ENCODE measurements at regions not wholly inside any gene's neighbourhood (a gene's known extent, or its start where the extent isn't known, plus 50 kb on each side); places are given as distances from the start of the nearest gene placed in this dataset.

GRCh38 chr15:87687523-87687870, 569.0 kb downstream of the NTRK3 start:
- peaks cover under 1% of the 10 kb centered on the region for H3K27me3 Mint-ChIP-seq (ENCODE audit: insufficient read depth, low read depth)
- Histone ChIP-seq H3K4me3 (no peak overlapping the region), H3K4me1 (no peaks in the 10 kb centered on the region), H3K79me2 (ENCODE audit: low read depth) (no peaks in the 10 kb centered on the region), H3K9ac (no peak overlapping the region), H3K4me2 (no peak overlapping the region), H3K9me3 (ENCODE audit: low read depth) (no peaks in the 10 kb centered on the region), H3F3A (ENCODE audit: low read depth) (no peaks in the 10 kb centered on the region), H4K20me1 (ENCODE audit: low read depth) (no peaks in the 10 kb centered on the region), H3K36me3 (no peaks in the 10 kb centered on the region), H3K27me3 (no peaks in the 10 kb centered on the region), H3K27ac (no peak overlapping the region), H2AFZ (replicated peaks) (no peak overlapping the region)
- no peak for DNase-seq (ENCODE audit: low spot score)
- no peak overlapping the region for H3K4me3 Mint-ChIP-seq
- H3K9me3 Mint-ChIP-seq, result no peaks in the 10 kb centered on the region
- no peaks in the 10 kb centered on the region for H3K36me3 Mint-ChIP-seq
- H3K27ac Mint-ChIP-seq, result no peak overlapping the region
- no peaks in the 10 kb centered on the region for H3K4me1 Mint-ChIP-seq
- TF ChIP-seq EZH2 (IDR thresholded peaks at IDR 0.05) (no peak), EZH2phosphoT487 (IDR thresholded peaks at IDR 0.05) (no peak), CTCF (IDR thresholded peaks at IDR 0.05) (no peak)

GRCh38 chr15:87686841-87687522, 569.6 kb downstream of the NTRK3 start:
- H3K9me3 ChIP-seq (ENCODE audit: low read depth), result no peaks in the 10 kb centered on the region
- no peak overlapping the region for H3K27ac ChIP-seq
- no peak overlapping the region for H3K4me3 ChIP-seq
- Mint-ChIP-seq H3K36me3 (no peaks in the 10 kb centered on the region), H3K9me3 (no peaks in the 10 kb centered on the region), H3K27ac (no peak overlapping the region), H3K4me1 (no peaks in the 10 kb centered on the region), H3K27me3 (ENCODE audit: insufficient read depth, low read depth) (peaks cover 2% of the 10 kb centered on the region), H3K4me3 (no peak overlapping the region)
- TF ChIP-seq CTCF (IDR thresholded peaks at IDR 0.05), result no peak
- TF ChIP-seq EZH2phosphoT487 (IDR thresholded peaks at IDR 0.05), result no peak
- no peak for TF ChIP-seq EZH2 (IDR thresholded peaks at IDR 0.05)
- no peak for DNase-seq (ENCODE audit: low spot score)
- H3K4me2 ChIP-seq, result no peak overlapping the region
- H4K20me1 ChIP-seq (ENCODE audit: low read depth), result no peaks in the 10 kb centered on the region
- H3K9ac ChIP-seq, result no peak overlapping the region
- H2AFZ ChIP-seq (replicated peaks), result no peak overlapping the region
- no peaks in the 10 kb centered on the region for H3K4me1 ChIP-seq
- no peaks in the 10 kb centered on the region for H3K36me3 ChIP-seq
- no peaks in the 10 kb centered on the region for H3K79me2 ChIP-seq (ENCODE audit: low read depth)
- no peaks in the 10 kb centered on the region for H3K27me3 ChIP-seq
- H3F3A ChIP-seq (ENCODE audit: low read depth), result no peaks in the 10 kb centered on the region

- Histone ChIP-seq H3K27me3 (no peaks in the 10 kb centered on the region), H3K9ac (no peak overlapping the region), H3K9me3 (ENCODE audit: low read depth) (no peaks in the 10 kb centered on the region), H3K79me2 (ENCODE audit: low read depth) (no peaks in the 10 kb centered on the region), H3K27ac (no peak overlapping the region), H3K4me1 (no peaks in the 10 kb centered on the region), H2AFZ (replicated peaks) (no peak overlapping the region), H4K20me1 (ENCODE audit: low read depth) (no peaks in the 10 kb centered on the region), H3F3A (ENCODE audit: low read depth) (no peaks in the 10 kb centered on the region), H3K4me3 (no peak overlapping the region), H3K4me2 (no peak overlapping the region), H3K36me3 (no peaks in the 10 kb centered on the region)
- no peak overlapping the region for H3K27ac Mint-ChIP-seq
- no peak overlapping the region for H3K4me3 Mint-ChIP-seq
- DNase-seq (ENCODE audit: low spot score), result no peak
- TF ChIP-seq EZH2phosphoT487 (IDR thresholded peaks at IDR 0.05), result no peak
- H3K36me3 Mint-ChIP-seq, result no peaks in the 10 kb centered on the region
- H3K9me3 Mint-ChIP-seq, result no peaks in the 10 kb centered on the region
- H3K4me1 Mint-ChIP-seq, result no peaks in the 10 kb centered on the region
- H3K27me3 Mint-ChIP-seq (ENCODE audit: insufficient read depth, low read depth), result peaks cover 2% of the 10 kb centered on the region
Observed at GRCh38 chr15:87686339-87686738, 570.2 kb downstream of the NTRK3 start.

GRCh38 chr15:87682527-87682926, 574.0 kb downstream of the NTRK3 start:
- H3K4me1 Mint-ChIP-seq, result no peaks in the 10 kb centered on the region
- H3K27ac Mint-ChIP-seq, result no peak overlapping the region

More at GRCh38 chr15:87682527-87682926, 574.0 kb downstream of the NTRK3 start:
- no peak for DNase-seq (ENCODE audit: low spot score)
- Mint-ChIP-seq H3K9me3 (peaks cover 4% of the 10 kb centered on the region), H3K4me3 (no peak overlapping the region), H3K27me3 (ENCODE audit: insufficient read depth, low read depth) (peaks cover 5% of the 10 kb centered on the region), H3K36me3 (no peaks in the 10 kb centered on the region)
- H3F3A ChIP-seq (ENCODE audit: low read depth), result no peaks in the 10 kb centered on the region
- H3K36me3 ChIP-seq, result no peaks in the 10 kb centered on the region
- H4K20me1 ChIP-seq (ENCODE audit: low read depth), result no peaks in the 10 kb centered on the region
- H2AFZ ChIP-seq (replicated peaks), result no peak overlapping the region
- no peaks in the 10 kb centered on the region for H3K9me3 ChIP-seq (ENCODE audit: low read depth)
- H3K9ac ChIP-seq, result no peak overlapping the region
- no peak for TF ChIP-seq CTCF (IDR thresholded peaks at IDR 0.05)
- no peak for TF ChIP-seq EZH2phosphoT487 (IDR thresholded peaks at IDR 0.05)
- TF ChIP-seq EZH2 (IDR thresholded peaks at IDR 0.05), result no peak
- H3K4me2 ChIP-seq, result no peak overlapping the region
- no peak overlapping the region for H3K27ac ChIP-seq
- H3K27me3 ChIP-seq, result no peaks in the 10 kb centered on the region
- no peak overlapping the region for H3K4me3 ChIP-seq
- H3K79me2 ChIP-seq (ENCODE audit: low read depth), result no peaks in the 10 kb centered on the region
- no peaks in the 10 kb centered on the region for H3K4me1 ChIP-seq

All from neural progenitor cell (in vitro differentiated cells).